NCI-H345 treated with DMSO at 0.1 percent for 48 hours (cell line): ENCODE measurements at regions not wholly inside any gene's neighbourhood (a gene's known extent, or its start where the extent isn't known, plus 50 kb on each side); places are given as distances from the start of the nearest gene placed in this dataset.
"Not testable (repeated sequence)": the region's sequence is repeated elsewhere in the genome, so short reads cannot be mapped to it uniquely, and the experiment has no call there.

Source experiments
- DNase-seq: peaks from one replicate; lab custom pipeline; 2025; ENCODE audit not compliant: unreplicated experiment; lab: John Stamatoyannopoulos, UW

DNA sequence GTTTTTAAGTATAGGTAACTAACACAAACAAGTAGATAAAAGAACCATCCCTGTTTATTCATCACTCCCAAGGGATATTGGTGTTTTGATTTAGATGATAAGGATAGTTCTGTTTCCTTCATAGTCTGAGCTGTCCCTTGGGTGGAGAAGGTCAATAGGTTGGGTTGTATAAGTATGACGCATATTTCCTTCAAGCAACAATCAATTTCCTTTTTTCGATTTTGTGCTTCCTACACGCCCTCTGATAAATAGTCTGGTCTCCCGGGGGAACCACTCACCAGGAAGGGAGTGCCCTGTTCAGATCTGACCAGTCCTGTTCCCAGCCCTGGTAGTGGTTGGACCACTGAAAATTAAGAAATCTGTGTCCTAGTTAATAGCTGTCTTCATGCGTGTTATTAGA lies 378.8 kb upstream of the FAR2 start:
- no peak for DNase-seq

- DNase-seq, result no peak
Measured at GRCh38 chr12:28771968-28772367, 377.1 kb upstream of the FAR2 start.

- no peak for DNase-seq
Measured at GRCh38 chr12:28775556-28775955, 373.5 kb upstream of the FAR2 start.

DNA sequence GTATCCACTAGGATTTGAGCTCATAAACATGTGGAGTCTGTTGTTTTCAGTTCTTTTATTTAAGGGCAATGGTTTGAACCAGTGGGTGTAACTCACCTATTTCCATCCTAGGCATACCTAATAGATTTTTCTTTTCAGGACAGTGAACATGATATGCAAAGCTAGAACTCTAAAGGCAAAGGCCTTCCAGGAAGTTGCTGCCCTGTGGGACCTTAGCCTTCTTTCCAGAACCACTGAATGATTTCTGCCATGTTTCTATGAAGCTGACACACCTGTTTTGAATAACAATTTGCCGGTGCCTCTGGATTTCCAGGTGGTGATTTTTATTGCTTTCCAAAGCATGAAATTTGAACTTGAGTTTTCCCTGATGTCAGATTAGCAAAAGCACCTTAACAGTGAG lies 372.9 kb upstream of the FAR2 start:
- DNase-seq, result no peak

GRCh38 chr12:28776913-28777422 lies 372.1 kb upstream of the FAR2 start:
- no peak for DNase-seq

GRCh38 chr12:28777603-28778365 lies 371.3 kb upstream of the FAR2 start:
- no peak for DNase-seq

GRCh38 chr12:28780096-28780495 lies 369.0 kb upstream of the FAR2 start:
- no peak for DNase-seq

- no peak for DNase-seq
Measured at GRCh38 chr12:28780960-28781359, 368.1 kb upstream of the FAR2 start.

- no peak for DNase-seq
Measured at GRCh38 chr12:28781671-28782652, 367.1 kb upstream of the FAR2 start.

- DNase-seq, result no peak
Measured at GRCh38 chr12:28782812-28783211, 366.3 kb upstream of the FAR2 start.

DNA sequence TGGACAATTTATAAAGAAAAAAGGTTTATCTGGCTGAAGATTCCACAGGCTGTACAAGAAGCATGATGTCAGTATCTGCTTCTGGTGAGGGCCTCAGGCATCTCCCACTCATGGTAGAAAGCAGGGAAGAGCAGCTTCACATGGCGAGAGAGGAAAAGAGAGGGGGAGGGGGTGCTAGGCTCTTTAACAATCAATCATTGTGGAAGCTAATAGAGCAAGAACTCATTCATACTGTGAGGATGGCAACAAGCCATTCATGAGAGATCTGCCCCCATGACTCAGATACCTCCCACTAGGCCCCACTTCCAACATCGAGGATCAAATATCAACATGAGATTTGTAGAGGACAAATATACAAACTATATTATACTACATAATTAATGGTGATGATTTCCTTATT lies 361.9 kb upstream of the FAR2 start:
- DNase-seq, result no peak

DNA sequence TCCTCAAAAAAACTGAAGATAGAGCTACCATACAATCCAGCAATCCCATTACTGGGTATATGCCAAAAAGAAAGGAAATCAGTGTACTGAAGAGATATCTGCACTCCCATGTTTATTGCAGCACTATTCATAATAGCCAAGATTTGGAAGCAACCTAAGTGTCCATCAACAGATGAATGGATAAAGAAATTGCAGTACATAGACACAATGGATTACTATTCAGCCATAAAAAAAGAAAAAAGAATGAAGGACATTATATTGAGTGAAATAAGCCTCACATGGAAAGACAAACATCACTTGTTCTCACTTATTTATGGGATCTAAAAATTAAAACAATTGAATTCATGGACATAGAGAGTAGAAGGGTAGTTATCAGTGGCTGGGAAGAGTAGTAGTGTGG lies 360.8 kb upstream of the FAR2 start:
- DNase-seq, result not testable (repeated sequence)

- no peak for DNase-seq
Measured at GRCh38 chr12:28793581-28794151, 355.4 kb upstream of the FAR2 start.

DNA sequence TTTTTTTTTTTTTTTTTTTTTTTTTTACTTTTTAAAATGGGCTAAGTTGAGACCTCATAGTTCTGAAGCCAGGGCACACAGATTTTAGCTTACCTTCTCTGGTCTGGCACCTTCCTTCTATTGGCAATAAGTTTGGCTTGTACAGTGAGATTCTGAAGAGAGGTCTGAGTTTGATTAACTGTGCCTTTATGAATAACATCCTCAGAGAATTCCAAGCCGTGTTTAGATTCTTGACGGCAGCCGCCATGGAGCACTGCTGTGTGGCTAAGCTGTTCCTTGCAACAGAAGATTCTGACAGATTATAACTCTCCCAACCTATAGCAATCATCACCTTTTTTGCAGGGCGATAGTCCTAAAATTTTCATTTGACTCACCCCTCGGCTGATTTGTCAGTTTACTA lies 354.9 kb upstream of the FAR2 start:
- no peak for DNase-seq

DNA sequence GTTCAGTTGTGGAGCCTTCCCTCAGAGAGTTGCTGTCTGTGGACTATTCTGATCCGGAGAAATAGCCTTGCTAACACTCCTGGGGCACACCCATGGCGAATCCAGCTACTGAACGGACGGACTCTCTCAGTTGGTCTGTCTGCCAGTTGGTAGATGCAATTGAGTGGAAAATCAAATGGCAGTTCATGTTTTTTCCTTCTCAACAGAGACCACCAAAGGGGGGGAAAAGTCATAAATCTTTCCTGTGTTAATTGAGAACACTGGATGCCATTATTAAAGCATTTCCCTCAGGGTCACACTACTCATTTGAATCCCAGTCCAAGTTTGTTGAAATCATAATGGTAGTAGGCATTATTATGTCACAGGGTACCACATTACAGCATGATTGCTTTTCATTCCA lies 354.3 kb upstream of the FAR2 start:
- DNase-seq, result no peak

DNA sequence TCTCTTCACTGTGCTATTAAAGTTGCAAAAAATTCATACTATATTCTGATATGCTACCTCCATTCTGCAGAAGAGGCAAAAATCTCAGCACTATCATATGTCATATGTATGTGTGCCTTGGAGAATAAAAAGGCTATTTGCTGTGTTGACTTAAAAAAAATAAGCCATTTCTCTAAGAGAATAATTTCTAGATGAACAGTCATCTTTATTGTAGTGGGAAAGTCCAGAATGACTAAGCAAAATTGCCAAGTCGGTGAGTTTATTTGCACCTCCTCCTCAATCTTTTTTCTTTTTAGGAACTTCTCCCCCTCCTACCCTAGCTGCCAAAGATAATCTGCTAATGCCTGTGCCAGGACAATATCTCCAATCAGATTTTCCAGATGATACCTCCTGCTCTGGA lies 353.8 kb upstream of the FAR2 start:
- DNase-seq, result no peak

- no peak for DNase-seq
Measured at GRCh38 chr12:28799348-28799747, 349.7 kb upstream of the FAR2 start.

- no peak for DNase-seq
Measured at GRCh38 chr12:28800129-28800528, 348.9 kb upstream of the FAR2 start.

GRCh38 chr12:28802706-28803438 lies 346.2 kb upstream of the FAR2 start:
- no peak for DNase-seq

GRCh38 chr12:28807535-28807934 lies 341.5 kb upstream of the FAR2 start:
- DNase-seq, result no peak

DNA sequence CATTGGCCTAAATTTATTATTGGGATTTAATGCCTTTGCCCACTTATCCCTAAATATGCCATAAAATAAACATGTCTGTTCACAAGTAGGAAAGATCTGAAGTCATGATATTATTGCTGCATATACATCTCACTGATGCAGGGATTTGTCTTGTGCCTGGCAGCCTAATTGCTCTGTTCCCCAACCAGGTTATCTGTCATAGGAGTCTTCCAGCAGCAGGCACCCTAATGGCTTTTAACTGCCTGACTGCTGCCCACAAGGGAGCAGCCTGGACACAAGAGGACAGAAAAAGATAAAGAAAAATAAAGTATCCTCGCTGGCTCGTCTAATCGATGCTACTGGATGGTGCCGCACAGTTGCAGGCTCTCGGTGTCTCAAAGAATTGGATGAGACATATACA lies 337.6 kb upstream of the FAR2 start:
- no peak for DNase-seq
